Mesodermal cell (in vitro differentiated cells): ENCODE measurements at regions not wholly inside any gene's neighbourhood (a gene's known extent, or its start where the extent isn't known, plus 50 kb on each side); places are given as distances from the start of the nearest gene placed in this dataset.

ENCODE experiments used
- H3K27ac ChIP-seq: 2 replicates; pipeline ENCODE4 v1.7.0; 2013; ENCODE audit warnings: mild to moderate bottlenecking, low read depth, low read length, moderate library complexity; ENCODE audit not compliant: severe bottlenecking
- H3K36me3 ChIP-seq: 2 replicates; pipeline ENCODE4 v1.7.1; 2013; ENCODE audit warnings: mild to moderate bottlenecking, low read length, moderate library complexity; ENCODE audit not compliant: control insufficient read depth, insufficient read depth
- H3K4me1 ChIP-seq: one replicate; pipeline ENCODE4 v1.7.1; 2013; ENCODE audit warnings: mild to moderate bottlenecking, low read length; ENCODE audit not compliant: insufficient read depth, control insufficient read depth, poor library complexity, severe bottlenecking
- H3K4me3 ChIP-seq: 2 replicates; pipeline ENCODE4 v1.7.0; 2013; ENCODE audit warnings: low read length, control low read depth, mild to moderate bottlenecking; ENCODE audit not compliant: insufficient read depth, poor library complexity, severe bottlenecking; ENCODE audit errors: extremely low read depth
- H3K9me3 ChIP-seq: 2 replicates; pipeline ENCODE4 v1.7.1; 2013; ENCODE audit warnings: mild to moderate bottlenecking, low read length, moderate library complexity; ENCODE audit not compliant: control insufficient read depth
- WGBS, 2 experiments: methylation state at CpG; one replicate each; pipeline ENCODE4 v1.1.5; 2013; ENCODE audit warnings: missing lambda C conversion rate in 2 of 2; ENCODE audit not compliant: insufficient coverage in 2 of 2; 5-methylcytosine and 5-hydroxymethylcytosine counted together

- Histone ChIP-seq H3K4me1 (no peaks in the 10 kb centered on the region), H3K36me3 (no peaks in the 10 kb centered on the region), H3K9me3 (no peaks in the 10 kb centered on the region), H3K4me3 (no peak overlapping the region), H3K27ac (no peak overlapping the region)
- no CpG with 5 or more reads among the region's 3 CpGs for WGBS, 2 experiments
These were observed 163.9 kb downstream of the ETNK1 start for GRCh38 chr12:22788913-22789312.

DNA sequence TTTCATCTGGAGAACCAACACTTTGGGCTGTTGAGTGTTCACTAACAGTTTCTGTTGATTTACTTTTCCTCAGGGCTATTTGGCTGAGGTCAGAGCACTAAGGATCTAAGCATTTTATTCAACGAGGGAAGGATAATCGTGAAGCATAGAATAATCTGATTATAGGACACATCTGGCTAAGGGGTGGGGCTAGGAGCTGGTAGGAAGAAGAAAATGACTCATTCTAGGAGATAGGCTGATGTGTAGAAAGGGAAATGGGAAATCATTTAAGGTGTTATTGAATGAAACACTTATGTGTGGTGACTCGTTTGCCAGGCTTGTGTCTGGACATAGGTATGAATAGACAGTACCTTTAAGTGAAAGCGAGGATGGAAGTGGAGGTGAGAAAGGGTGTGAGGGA lies 167.2 kb downstream of the ETNK1 start:
- Histone ChIP-seq H3K4me1 (no peaks in the 10 kb centered on the region), H3K36me3 (no peaks in the 10 kb centered on the region), H3K27ac (no peak overlapping the region), H3K4me3 (no peak overlapping the region), H3K9me3 (no peaks in the 10 kb centered on the region)
- WGBS, 2 experiments, result 90 to 91% methylated on average over 4 of the region's 4 CpGs

- no peaks in the 10 kb centered on the region for H3K4me1 ChIP-seq
- no peak overlapping the region for H3K4me3 ChIP-seq
- H3K36me3 ChIP-seq, result no peaks in the 10 kb centered on the region
- H3K27ac ChIP-seq, result no peak overlapping the region
- H3K9me3 ChIP-seq, result no peaks in the 10 kb centered on the region
- WGBS, 2 experiments, result no CpG with 5 or more reads among the region's 1 CpG
These were observed 169.0 kb downstream of the ETNK1 start for GRCh38 chr12:22794017-22794416.

GRCh38 chr12:22796941-22797630 lies 172.1 kb downstream of the ETNK1 start:
- Histone ChIP-seq H3K27ac (no peak overlapping the region), H3K4me1 (no peaks in the 10 kb centered on the region), H3K4me3 (no peak overlapping the region), H3K36me3 (no peaks in the 10 kb centered on the region), H3K9me3 (no peaks in the 10 kb centered on the region)
- WGBS, 2 experiments, result 89 to 95% methylated on average over 1 to 3 of the region's 4 CpGs

- 80% methylated on average over 1 of the region's 2 CpGs; no CpG with 5 or more reads in 1 of the 2 experiments for WGBS, 2 experiments
- H3K4me1 ChIP-seq, result no peaks in the 10 kb centered on the region
- no peaks in the 10 kb centered on the region for H3K36me3 ChIP-seq
- no peak overlapping the region for H3K4me3 ChIP-seq
- H3K27ac ChIP-seq, result no peak overlapping the region
- no peaks in the 10 kb centered on the region for H3K9me3 ChIP-seq
These were observed 172.7 kb downstream of the ETNK1 start for GRCh38 chr12:22797701-22798100.

DNA sequence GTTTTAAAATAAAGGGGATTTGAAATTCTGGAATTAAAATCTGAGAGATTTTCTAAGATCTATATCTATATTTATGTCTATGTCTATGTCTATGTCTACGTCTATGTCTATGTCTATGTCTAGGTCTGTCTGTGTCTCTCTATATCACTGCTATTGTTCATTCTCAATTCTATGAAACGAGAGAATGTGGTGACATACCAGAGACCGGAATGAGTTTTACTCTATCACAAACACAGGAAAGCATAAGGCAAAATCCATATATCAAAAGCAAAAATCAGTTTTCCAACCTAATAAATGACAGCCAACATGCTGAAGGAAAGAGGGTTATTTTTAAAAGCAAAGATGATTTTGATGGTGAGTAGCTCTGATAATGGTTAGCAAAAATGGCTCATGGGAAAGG lies 173.1 kb downstream of the ETNK1 start:
- Histone ChIP-seq H3K27ac (no peak overlapping the region), H3K4me1 (no peaks in the 10 kb centered on the region), H3K36me3 (no peaks in the 10 kb centered on the region), H3K4me3 (no peak overlapping the region), H3K9me3 (no peaks in the 10 kb centered on the region)
- no CpG with 5 or more reads among the region's 3 CpGs for WGBS, 2 experiments

GRCh38 chr12:22799503-22799902 lies 174.5 kb downstream of the ETNK1 start:
- WGBS, 2 experiments, result 100% methylated on average over 1 of the region's 2 CpGs; no CpG with 5 or more reads in 1 of the 2 experiments
- no peaks in the 10 kb centered on the region for H3K9me3 ChIP-seq
- H3K4me3 ChIP-seq, result no peak overlapping the region

DNA sequence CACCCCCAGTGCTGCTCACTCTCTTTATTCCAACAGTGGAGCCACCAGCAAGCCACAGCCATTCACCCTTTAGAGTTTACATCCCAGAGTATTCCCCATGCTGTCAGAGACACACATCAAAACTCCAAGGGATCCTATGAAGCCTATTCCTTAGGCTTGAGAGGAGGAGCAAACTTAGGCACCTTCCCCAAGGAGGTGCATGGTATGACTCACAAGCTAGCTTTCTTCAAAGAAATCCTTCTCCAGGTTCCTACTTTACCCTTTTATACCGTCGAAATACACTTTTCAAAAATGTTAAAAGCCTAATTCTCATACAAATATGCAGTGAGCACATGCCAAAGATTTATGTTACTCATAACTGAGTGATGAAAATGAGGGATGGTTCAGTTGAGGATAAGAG lies 175.4 kb downstream of the ETNK1 start:
- H3K36me3 ChIP-seq, result no peaks in the 10 kb centered on the region
- WGBS, 2 experiments, result no CpG with 5 or more reads among the region's 2 CpGs
- H3K27ac ChIP-seq, result no peak overlapping the region
- no peaks in the 10 kb centered on the region for H3K4me1 ChIP-seq
- no peaks in the 10 kb centered on the region for H3K9me3 ChIP-seq
- H3K4me3 ChIP-seq, result no peak overlapping the region

More at GRCh38 chr12:22799503-22799902, 174.5 kb downstream of the ETNK1 start:
- Histone ChIP-seq H3K36me3 (no peaks in the 10 kb centered on the region), H3K4me1 (no peaks in the 10 kb centered on the region), H3K27ac (no peak overlapping the region)

DNA sequence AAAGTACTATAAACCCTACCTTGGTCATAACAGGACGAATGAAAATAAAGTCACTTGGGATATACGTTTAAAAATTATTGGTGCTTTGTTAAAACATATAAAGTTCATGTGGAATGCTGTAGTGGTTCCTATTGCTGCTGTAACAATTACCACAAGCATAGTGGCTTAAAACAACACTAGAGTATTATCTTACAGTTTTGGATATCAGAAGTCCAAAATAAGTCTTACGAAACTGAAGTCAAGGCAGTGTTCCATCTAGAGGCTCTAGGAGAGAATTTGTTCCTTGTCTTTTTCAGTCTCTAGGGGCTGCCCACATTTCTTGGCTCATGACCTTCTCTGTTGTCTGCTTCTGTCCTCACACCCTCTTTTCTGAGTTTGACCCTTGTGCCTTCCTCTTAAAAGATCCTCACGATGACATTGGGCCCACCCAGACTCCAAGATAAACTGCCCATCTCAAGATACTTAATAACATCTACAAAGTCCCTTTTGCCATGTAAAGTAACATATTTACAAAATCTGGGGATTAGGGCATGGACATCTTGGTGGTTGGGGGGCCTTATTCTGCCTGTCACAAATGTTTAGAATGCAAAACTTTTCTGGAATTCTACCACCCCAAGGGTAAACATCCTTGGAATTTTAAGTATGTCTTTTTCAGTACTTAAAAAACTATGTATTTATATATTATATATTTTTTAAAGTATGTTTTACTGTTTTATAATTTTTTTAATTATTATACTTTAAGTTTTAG lies 178.1 kb downstream of the ETNK1 start:
- 82 to 100% methylated on average over 1 to 2 of the region's 4 CpGs for WGBS, 2 experiments

GRCh38 chr12:22803725-22804124 lies 178.8 kb downstream of the ETNK1 start:
- 78 to 84% methylated on average over 1 to 6 of the region's 6 CpGs for WGBS, 2 experiments
- Histone ChIP-seq H3K4me3 (no peak overlapping the region), H3K36me3 (no peaks in the 10 kb centered on the region), H3K4me1 (no peaks in the 10 kb centered on the region), H3K27ac (no peak overlapping the region), H3K9me3 (no peaks in the 10 kb centered on the region)

More for the DNA sequence above, 178.1 kb downstream of the ETNK1 start:
- no peaks in the 10 kb centered on the region for H3K36me3 ChIP-seq
- no peaks in the 10 kb centered on the region for H3K4me1 ChIP-seq
- H3K27ac ChIP-seq, result no peak overlapping the region
- H3K4me3 ChIP-seq, result no peak overlapping the region
- no peaks in the 10 kb centered on the region for H3K9me3 ChIP-seq

DNA sequence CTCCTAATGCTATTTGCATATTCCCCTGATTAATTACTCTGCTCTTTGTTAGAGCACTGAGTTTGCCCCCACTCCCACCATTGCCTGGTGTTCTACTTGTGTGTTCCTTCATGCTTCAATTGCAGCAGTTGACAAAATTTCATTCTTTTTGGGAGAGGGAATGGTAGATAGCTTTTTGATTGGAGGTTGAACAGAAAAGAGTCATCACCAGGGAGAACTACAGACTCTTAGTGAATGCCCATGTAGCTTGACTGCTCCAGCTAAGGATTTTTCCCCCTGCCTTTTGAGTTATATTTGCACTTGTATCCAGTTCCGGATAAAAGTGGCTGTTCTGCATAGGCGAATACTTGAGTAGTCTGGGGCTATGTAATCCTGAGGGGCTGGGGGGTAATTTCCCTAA lies 183.9 kb downstream of the ETNK1 start:
- H3K4me3 ChIP-seq, result no peak overlapping the region
- H3K4me1 ChIP-seq, result no peaks in the 10 kb centered on the region
- no peak overlapping the region for H3K27ac ChIP-seq
- H3K36me3 ChIP-seq, result no peaks in the 10 kb centered on the region
- 92% methylated on average over 2 of the region's 2 CpGs for WGBS, 2 experiments
- H3K9me3 ChIP-seq, result no peaks in the 10 kb centered on the region
